Neural cell (in vitro differentiated cells): ENCODE measurements at regions not wholly inside any gene's neighbourhood (a gene's known extent, or its start where the extent isn't known, plus 50 kb on each side); places are given as distances from the start of the nearest gene placed in this dataset.

Source experiments
- H2AFZ ChIP-seq: fragments of 200-600, 300-800 bp; sonication (generic), shearing (Covaris generic); 2 replicates; pipeline ENCODE4 v1.6.0; 2014; ENCODE audit warnings: low read depth, mild to moderate bottlenecking, antibody characterized with exemption, low read length, moderate library complexity
- H3F3A ChIP-seq: fragments of 200-600 bp; shearing (Covaris generic); 2 replicates; pipeline ENCODE4 v1.6.1; 2016; ENCODE audit warnings: mild to moderate bottlenecking, moderate library complexity, mixed read lengths, antibody characterized with exemption, low read length; ENCODE audit not compliant: insufficient read depth, poor library complexity, severe bottlenecking
- H3K27ac ChIP-seq: fragments of 200-600, 300-800 bp; sonication (generic), shearing (Covaris generic); 2 replicates; pipeline ENCODE4 v1.5.1; 2014; ENCODE audit warnings: mild to moderate bottlenecking, low read length, moderate library complexity
- H3K27me3 ChIP-seq: fragments of 300-800, 200-600 bp; sonication (generic), shearing (Covaris generic); 2 replicates; pipeline ENCODE4 v1.6.0; 2014; ENCODE audit warnings: mild to moderate bottlenecking, low read depth, low read length, moderate library complexity; ENCODE audit not compliant: insufficient read depth
- H3K36me3 ChIP-seq: fragments of 300-800, 200-600 bp; sonication (generic), shearing (Covaris generic); 2 replicates; pipeline ENCODE4 v1.5.1; 2014; ENCODE audit warnings: mild to moderate bottlenecking, antibody characterized with exemption, low read length, moderate library complexity; ENCODE audit not compliant: insufficient read depth
- H3K4me2 ChIP-seq: fragments of 300-800, 200-600 bp; sonication (generic), shearing (Covaris generic); 2 replicates; pipeline ENCODE4 v1.6.0; 2014; ENCODE audit warnings: mild to moderate bottlenecking, low read length
- H3K4me3 ChIP-seq: fragments of 300-800, 200-600 bp; sonication (generic), shearing (Covaris generic); 2 replicates; pipeline ENCODE4 v1.5.1; 2014; ENCODE audit warnings: mild to moderate bottlenecking, low read length, moderate library complexity
- H3K79me2 ChIP-seq: fragments of 200-600 bp; shearing (Covaris generic); replicated peaks from 2 replicates; pipeline ENCODE4 v1.6.0; 2014; ENCODE audit warnings: mild to moderate bottlenecking, low read length, moderate library complexity; ENCODE audit not compliant: insufficient read depth
- H3K9ac ChIP-seq: fragments of 300-800, 200-600 bp; sonication (generic), shearing (Covaris generic); 2 replicates; pipeline ENCODE4 v1.6.1; 2016; ENCODE audit warnings: mild to moderate bottlenecking, low read length, mixed read lengths
- H3K9me2 ChIP-seq: fragments of 200-600 bp; shearing (Covaris generic); 2 replicates; pipeline ENCODE4 v1.6.1; 2016; ENCODE audit warnings: mild to moderate bottlenecking, low read length, mixed read lengths; ENCODE audit not compliant: insufficient read depth
- H3K9me3 ChIP-seq: fragments of 200-600, 300-800 bp; sonication (generic), shearing (Covaris generic); 2 replicates; pipeline ENCODE4 v1.6.1; 2016; ENCODE audit warnings: mild to moderate bottlenecking, mixed run types, low read length, moderate library complexity, mixed read lengths
- H4K20me1 ChIP-seq: fragments of 200-600 bp; shearing (Covaris generic); 2 replicates; pipeline ENCODE4 v1.6.1; 2016; ENCODE audit warnings: mild to moderate bottlenecking, mixed run types; ENCODE audit not compliant: insufficient read depth
- CTCF ChIP-seq: fragments of 450-650 bp; IDR thresholded peaks from 2 replicates; pipeline ENCODE4 v1.5.1; 2014; ENCODE audit warnings: antibody characterized with exemption, mild to moderate bottlenecking, moderate library complexity; ENCODE audit not compliant: poor library complexity, severe bottlenecking
- EP300 ChIP-seq: fragments of 450-650 bp; conservative IDR thresholded peaks from 2 replicates; pipeline ENCODE4 v1.6.1; 2014; ENCODE audit warnings: antibody characterized with exemption, mild to moderate bottlenecking, moderate library complexity; ENCODE audit not compliant: poor library complexity, severe bottlenecking
- EZH2 ChIP-seq: fragments of 200-600, 300-800 bp; shearing (Covaris generic), sonication (generic); IDR thresholded peaks from 2 replicates; pipeline ENCODE4 v1.6.1; 2014; ENCODE audit warnings: antibody characterized with exemption, low read length, borderline replicate concordance, mild to moderate bottlenecking; ENCODE audit not compliant: insufficient read depth, poor library complexity, severe bottlenecking
- MXI1 ChIP-seq: fragments of 450-650 bp; conservative IDR thresholded peaks from 2 replicates; pipeline ENCODE4 v1.6.1; 2014; ENCODE audit warnings: antibody characterized with exemption, mild to moderate bottlenecking; ENCODE audit not compliant: poor library complexity, severe bottlenecking
- POLR2AphosphoS5 ChIP-seq: IDR thresholded peaks from 2 replicates; pipeline ENCODE4 v1.6.1; 2012
- RAD21 ChIP-seq: fragments of 450-650 bp; conservative IDR thresholded peaks from 2 replicates; pipeline ENCODE4 v1.6.1; 2014; ENCODE audit warnings: antibody characterized with exemption, mild to moderate bottlenecking, moderate library complexity
- REST ChIP-seq: IDR thresholded peaks from 2 replicates; pipeline ENCODE4 v1.6.1; 2012; ENCODE audit warnings: borderline replicate concordance
- SMC3 ChIP-seq: fragments of 450-650 bp; conservative IDR thresholded peaks from 2 replicates; pipeline ENCODE4 v1.6.1; 2014; ENCODE audit warnings: antibody characterized with exemption, mild to moderate bottlenecking, moderate library complexity; ENCODE audit not compliant: poor library complexity
- TAF1 ChIP-seq: IDR thresholded peaks from 2 replicates; pipeline ENCODE4 v1.6.1; 2012; ENCODE audit warnings: low read depth

GRCh38 chr4:147175460-147176025, 229.9 kb upstream of the TTC29 start:
- no peak overlapping the region for H3K4me3 ChIP-seq
- H3K9me2 ChIP-seq: no peaks in the 10 kb centered on the region
- no peak overlapping the region for H3K27ac ChIP-seq
- no peaks in the 10 kb centered on the region for H3K27me3 ChIP-seq
- no peaks in the 10 kb centered on the region for H3K79me2 ChIP-seq
- no peak overlapping the region for H3K4me2 ChIP-seq
- no peaks in the 10 kb centered on the region for H3K36me3 ChIP-seq
- no peak for TF ChIP-seq EP300
- no peak overlapping the region for H3K9ac ChIP-seq
- H4K20me1 ChIP-seq: no peaks in the 10 kb centered on the region
- no peaks in the 10 kb centered on the region for H3F3A ChIP-seq
- no peaks in the 10 kb centered on the region for H3K9me3 ChIP-seq
- H2AFZ ChIP-seq: no peak overlapping the region

GRCh38 chr4:147182041-147182440, 236.4 kb upstream of the TTC29 start:
- H4K20me1 ChIP-seq: no peaks in the 10 kb centered on the region
- no peak overlapping the region for H3K9ac ChIP-seq
- no peak overlapping the region for H2AFZ ChIP-seq
- H3K36me3 ChIP-seq: no peaks in the 10 kb centered on the region
- no peak overlapping the region for H3K4me2 ChIP-seq
- H3F3A ChIP-seq: no peaks in the 10 kb centered on the region
- H3K9me3 ChIP-seq: no peaks in the 10 kb centered on the region
- H3K27me3 ChIP-seq: no peaks in the 10 kb centered on the region
- no peaks in the 10 kb centered on the region for H3K79me2 ChIP-seq
- no peaks in the 10 kb centered on the region for H3K9me2 ChIP-seq
- no peak overlapping the region for H3K4me3 ChIP-seq
- no peak for TF ChIP-seq SMC3
- TF ChIP-seq TAF1: no peak
- TF ChIP-seq EZH2: no peak
- no peak for TF ChIP-seq EP300
- TF ChIP-seq RAD21: no peak
- no peak for TF ChIP-seq MXI1
- no peak for TF ChIP-seq POLR2AphosphoS5
- no peak for TF ChIP-seq CTCF
- no peak for TF ChIP-seq REST
- H3K27ac ChIP-seq: no peak overlapping the region

GRCh38 chr4:147192679-147193078, 247.0 kb upstream of the TTC29 start:
- Histone ChIP-seq H3K4me2 (no peak overlapping the region), H3K36me3 (no peaks in the 10 kb centered on the region), H3K27ac (no peak overlapping the region), H3F3A (no peaks in the 10 kb centered on the region), H4K20me1 (no peaks in the 10 kb centered on the region), H3K9me2 (no peaks in the 10 kb centered on the region), H3K79me2 (no peaks in the 10 kb centered on the region), H3K4me3 (no peak overlapping the region), H3K27me3 (no peaks in the 10 kb centered on the region), H3K9me3 (no peaks in the 10 kb centered on the region), H2AFZ (no peak overlapping the region), H3K9ac (no peak overlapping the region)
- TF ChIP-seq EP300 (no peak), RAD21 (no peak), SMC3 (no peak), POLR2AphosphoS5 (no peak), TAF1 (no peak), MXI1 (no peak), CTCF (no peak), EZH2 (no peak), REST (no peak)
